ENCODE measurements at regions not wholly inside any gene's neighbourhood (a gene's known extent, or its start where the extent isn't known, plus 50 kb on each side); places are given as distances from the start of the nearest gene placed in this dataset.

DNA sequence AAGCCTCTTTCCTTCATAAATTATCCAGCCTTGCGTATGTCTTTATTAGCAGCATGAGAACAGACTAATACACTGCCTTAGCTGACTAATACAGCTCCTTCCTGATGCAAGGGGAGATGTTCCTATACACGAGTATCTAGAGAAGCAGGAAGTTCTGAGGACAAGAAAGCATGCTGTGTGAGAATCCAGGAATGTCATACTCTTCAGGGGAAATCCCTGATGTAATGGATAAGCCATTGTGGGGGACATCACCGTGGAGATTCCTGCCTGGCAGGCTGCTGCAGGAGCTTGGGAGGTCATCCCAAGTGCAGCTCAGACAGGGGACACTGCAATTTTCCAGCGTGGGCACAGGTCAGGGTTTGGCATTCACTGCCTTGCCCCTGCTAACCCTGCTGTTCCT lies 476.9 kb downstream of the NR2F2 start:
- H3K4me3 ChIP-seq (ENCODE audit: low read depth, low read length), result no peak overlapping the region
- TF ChIP-seq, protein P1, sequence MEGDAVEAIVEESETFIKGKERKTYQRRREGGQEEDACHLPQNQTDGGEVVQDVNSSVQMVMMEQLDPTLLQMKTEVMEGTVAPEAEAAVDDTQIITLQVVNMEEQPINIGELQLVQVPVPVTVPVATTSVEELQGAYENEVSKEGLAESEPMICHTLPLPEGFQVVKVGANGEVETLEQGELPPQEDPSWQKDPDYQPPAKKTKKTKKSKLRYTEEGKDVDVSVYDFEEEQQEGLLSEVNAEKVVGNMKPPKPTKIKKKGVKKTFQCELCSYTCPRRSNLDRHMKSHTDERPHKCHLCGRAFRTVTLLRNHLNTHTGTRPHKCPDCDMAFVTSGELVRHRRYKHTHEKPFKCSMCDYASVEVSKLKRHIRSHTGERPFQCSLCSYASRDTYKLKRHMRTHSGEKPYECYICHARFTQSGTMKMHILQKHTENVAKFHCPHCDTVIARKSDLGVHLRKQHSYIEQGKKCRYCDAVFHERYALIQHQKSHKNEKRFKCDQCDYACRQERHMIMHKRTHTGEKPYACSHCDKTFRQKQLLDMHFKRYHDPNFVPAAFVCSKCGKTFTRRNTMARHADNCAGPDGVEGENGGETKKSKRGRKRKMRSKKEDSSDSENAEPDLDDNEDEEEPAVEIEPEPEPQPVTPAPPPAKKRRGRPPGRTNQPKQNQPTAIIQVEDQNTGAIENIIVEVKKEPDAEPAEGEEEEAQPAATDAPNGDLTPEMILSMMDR (IDR thresholded peaks at IDR 0.05; ENCODE audit: low read depth, low read length), result no peak

DNA sequence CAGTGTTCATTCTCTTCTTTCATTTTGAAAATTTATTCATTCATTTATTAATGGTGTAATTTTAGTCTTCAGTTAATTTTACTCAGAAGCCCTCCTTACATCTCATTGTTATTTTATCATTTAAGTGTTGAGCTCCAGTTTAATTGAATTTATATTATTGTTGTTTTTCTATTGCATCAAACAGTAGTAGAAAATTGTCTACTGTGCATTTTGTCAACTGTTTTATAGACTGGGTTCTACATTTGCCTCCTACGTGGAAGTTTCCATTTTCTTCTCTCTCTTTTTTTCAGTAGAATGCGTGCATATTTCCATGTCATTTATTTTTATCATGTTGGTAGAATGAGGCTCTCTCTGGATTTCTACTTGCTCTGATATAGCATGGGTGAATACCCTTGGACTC lies 487.4 kb downstream of the NR2F2 start:
- TF ChIP-seq, protein P1 (IDR thresholded peaks at IDR 0.05; ENCODE audit: low read depth, low read length), result no peak
- no peak overlapping the region for H3K4me3 ChIP-seq (ENCODE audit: low read depth, low read length)

DNA sequence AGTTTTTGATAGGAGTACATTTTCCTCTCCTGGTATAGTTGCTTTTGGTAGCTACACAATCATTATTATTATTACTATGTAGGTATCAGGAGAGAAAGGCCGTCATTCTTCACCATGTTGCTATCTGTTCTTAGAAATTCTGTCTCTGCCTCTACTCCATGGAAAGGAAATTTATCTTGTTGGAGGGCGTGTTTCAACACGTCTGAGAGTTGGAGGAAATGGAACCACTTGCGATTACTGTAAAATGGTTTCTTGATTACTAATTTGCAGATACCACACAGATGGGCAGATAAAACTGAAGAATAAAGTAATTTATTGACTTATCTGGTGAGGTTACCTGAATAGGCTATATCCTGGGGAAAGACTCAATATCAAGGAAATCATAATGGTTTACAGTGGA lies 488.4 kb downstream of the NR2F2 start:
- TF ChIP-seq, protein P1 (IDR thresholded peaks at IDR 0.05; ENCODE audit: low read depth, low read length), result no peak
- no peak overlapping the region for H3K4me3 ChIP-seq (ENCODE audit: low read depth, low read length)

DNA sequence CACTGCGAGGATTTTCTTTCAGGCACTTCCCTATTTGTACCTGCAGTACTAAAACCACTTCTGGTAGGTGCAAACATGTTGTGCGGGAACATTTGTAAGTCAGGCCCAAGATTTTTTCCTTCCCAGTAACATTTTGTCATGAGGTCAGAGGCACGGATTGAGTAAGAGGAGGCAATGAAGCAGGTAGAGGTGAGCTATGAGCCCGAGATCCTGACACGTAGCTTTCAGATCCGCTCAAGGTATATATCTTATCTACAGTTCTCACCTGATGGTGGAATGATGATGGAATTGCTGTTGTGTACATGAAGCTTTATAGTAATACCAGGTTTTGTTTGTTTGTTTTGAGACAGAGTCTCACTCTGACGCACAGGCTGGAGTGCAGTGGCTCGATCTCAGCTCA lies 497.5 kb downstream of the NR2F2 start:
- TF ChIP-seq, protein P1 (IDR thresholded peaks at IDR 0.05; ENCODE audit: low read depth, low read length), result no peak
- H3K4me3 ChIP-seq (ENCODE audit: low read depth, low read length), result no peak overlapping the region

DNA sequence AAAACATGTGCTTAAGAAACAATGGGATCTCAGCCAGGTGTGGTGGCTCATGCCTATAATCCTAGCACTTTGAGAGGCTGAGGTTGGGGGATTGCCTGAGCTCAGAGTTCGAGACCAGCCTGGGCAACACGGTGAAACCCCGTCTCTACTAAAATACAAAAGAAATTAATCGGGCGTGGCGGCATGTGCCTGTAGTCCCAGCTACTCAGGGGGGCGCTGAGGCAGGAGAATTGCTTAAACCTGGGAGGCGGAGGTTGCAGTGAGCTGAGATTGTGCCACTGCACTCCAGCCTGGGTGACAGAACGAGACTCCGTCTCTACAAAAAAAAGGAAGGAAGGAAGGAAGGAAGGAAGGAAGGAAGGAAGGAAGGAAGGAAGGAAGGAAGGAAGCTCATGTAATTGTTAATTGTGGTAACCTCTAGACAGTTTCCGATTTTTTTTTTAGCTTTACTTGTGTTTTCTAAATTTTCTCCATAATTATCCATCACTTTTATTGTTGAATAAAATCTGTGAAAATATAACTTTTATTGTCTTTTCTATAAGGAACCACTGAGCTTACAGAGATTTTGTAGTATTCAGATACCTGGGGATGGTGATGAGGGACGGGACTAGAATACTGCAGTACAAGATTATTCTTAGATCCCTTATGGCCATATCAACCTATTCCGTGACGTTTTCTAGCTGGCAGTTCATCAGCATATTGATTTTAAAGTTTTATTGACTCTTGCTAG lies 506.9 kb downstream of the NR2F2 start:
- no peak overlapping the region for H3K4me3 ChIP-seq (ENCODE audit: low read depth, low read length)

DNA sequence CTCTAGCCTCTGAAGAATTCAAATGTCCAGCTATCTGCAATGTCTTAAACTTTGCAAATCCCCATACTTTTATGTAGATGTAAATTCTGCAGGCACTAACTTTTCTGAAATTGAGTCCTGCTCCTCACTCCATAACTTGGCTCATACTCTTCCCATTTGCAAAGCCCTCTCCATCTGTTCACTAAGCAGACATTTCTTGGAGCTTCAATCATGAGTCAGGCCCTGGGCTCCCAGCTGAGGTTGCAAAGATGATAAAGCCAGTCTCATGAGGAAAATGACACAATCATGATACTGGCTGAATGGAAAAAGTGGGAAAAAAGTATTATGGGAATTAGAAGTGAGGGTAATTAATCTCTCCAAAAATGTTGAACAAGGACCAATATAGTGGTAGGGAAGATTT lies 507.6 kb downstream of the NR2F2 start:
- TF ChIP-seq, protein P1 (IDR thresholded peaks at IDR 0.05; ENCODE audit: low read depth, low read length), result no peak
- H3K4me3 ChIP-seq (ENCODE audit: low read depth, low read length), result no peak overlapping the region

More for the DNA sequence above, 506.9 kb downstream of the NR2F2 start:
- TF ChIP-seq, protein P1 (IDR thresholded peaks at IDR 0.05; ENCODE audit: low read depth, low read length), result no peak

DNA sequence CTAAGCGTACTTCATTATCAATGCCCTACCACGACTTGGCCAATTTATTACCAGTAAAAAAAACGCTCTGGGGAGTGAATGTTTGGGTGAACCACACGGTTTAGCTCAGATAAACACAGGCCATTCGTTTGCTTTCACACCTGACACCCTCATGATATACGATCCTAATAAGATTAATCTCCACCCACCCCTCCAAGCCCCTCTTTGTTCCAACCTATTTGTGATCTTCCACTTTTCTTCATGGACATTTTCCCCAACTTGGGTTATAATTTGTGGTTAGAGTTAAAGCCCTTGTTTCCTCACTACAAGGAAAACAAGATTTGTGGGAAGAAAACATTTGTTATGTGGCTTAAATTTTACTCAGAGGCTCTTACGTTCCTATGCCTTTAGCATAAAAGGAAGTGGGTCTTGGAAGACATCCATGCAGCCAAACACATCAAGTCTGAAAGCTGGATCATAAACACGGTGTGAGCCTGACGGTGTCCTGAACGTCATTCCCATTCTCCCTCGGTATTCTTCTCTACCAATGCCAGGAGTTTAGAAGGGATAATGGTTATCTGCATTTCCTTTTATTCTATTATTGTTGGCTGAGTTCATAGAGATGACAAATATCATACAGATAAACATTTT lies 518.9 kb downstream of the NR2F2 start:
- no peak overlapping the region for H3K4me3 ChIP-seq (ENCODE audit: low read depth, low read length)
- TF ChIP-seq, protein P1 (IDR thresholded peaks at IDR 0.05; ENCODE audit: low read depth, low read length), result no peak

Measured in WI38 (cell line).